DND-41 (cell line): ENCODE measurements at regions not wholly inside any gene's neighbourhood (a gene's known extent, or its start where the extent isn't known, plus 50 kb on each side); places are given as distances from the start of the nearest gene placed in this dataset.

Experiments
- ATAC-seq: fragments of 200-7000 bp; cut with Tn5 transposase; 3 replicates; pipeline ENCODE4 v1.9.1; 2021; ENCODE audit warnings: low read depth; ENCODE audit not compliant: insufficient read depth
- DNase-seq: peaks from one replicate; pipeline ENCODE4 v3.0.0-alpha.2; 2020
- H2AFZ ChIP-seq: 2 replicates; pipeline ENCODE4 v1.6.0; 2012; ENCODE audit warnings: low read depth, low read length
- H3K27ac ChIP-seq: 2 replicates; pipeline ENCODE4 v1.5.1; 2012; ENCODE audit warnings: low read length, inconsistent platforms
- H3K27me3 ChIP-seq: fragments of 200-600 bp; sonication (generic); 2 replicates; pipeline ENCODE4 v1.6.0; 2012; ENCODE audit warnings: low read length, mild to moderate bottlenecking, inconsistent platforms; ENCODE audit not compliant: insufficient read depth, poor library complexity
- H3K36me3 ChIP-seq: 2 replicates; pipeline ENCODE4 v1.5.1; 2012; ENCODE audit warnings: low read length, inconsistent platforms; ENCODE audit not compliant: insufficient read depth
- H3K4me1 ChIP-seq: 2 replicates; pipeline ENCODE4 v1.5.1; 2012; ENCODE audit warnings: mild to moderate bottlenecking, low read length; ENCODE audit not compliant: insufficient read depth
- H3K4me2 ChIP-seq: 2 replicates; pipeline ENCODE4 v1.6.0; 2012; ENCODE audit warnings: mild to moderate bottlenecking, moderate library complexity, low read length, inconsistent platforms; ENCODE audit not compliant: insufficient read depth
- H3K4me3 ChIP-seq, 2 experiments: fragments of 200-600 bp in 1 of 2; shearing (Covaris generic) in 1 of 2; 2 replicates each; pipeline ENCODE4 v1.5.1; 2012 to 2016; ENCODE audit warnings: inconsistent platforms in 2 of 2, low read length in 2 of 2, mild to moderate bottlenecking in 2 of 2, low read depth in 1 of 2, moderate library complexity in 1 of 2
- H3K79me2 ChIP-seq: 2 replicates; pipeline ENCODE4 v1.6.0; 2012; ENCODE audit warnings: low read length, inconsistent platforms; ENCODE audit not compliant: insufficient read depth
- H3K9ac ChIP-seq: 2 replicates; pipeline ENCODE4 v1.6.0; 2012; ENCODE audit warnings: low read depth, mild to moderate bottlenecking, inconsistent platforms, low read length, moderate library complexity
- H3K9me3 ChIP-seq: 2 replicates; pipeline ENCODE4 v1.5.1; 2012; ENCODE audit warnings: low read length, moderate library complexity, mild to moderate bottlenecking, inconsistent platforms; ENCODE audit not compliant: insufficient read depth, severe bottlenecking
- H4K20me1 ChIP-seq: 2 replicates; pipeline ENCODE4 v1.6.0; 2012; ENCODE audit warnings: low read length; ENCODE audit not compliant: insufficient read depth
- CTCF ChIP-seq: IDR thresholded peaks from 2 replicates; pipeline ENCODE4 v1.5.1; 2012; ENCODE audit warnings: borderline replicate concordance, low read length, moderate library complexity, mild to moderate bottlenecking; ENCODE audit not compliant: poor library complexity, severe bottlenecking; ENCODE audit errors: extremely low read depth
- EZH2 ChIP-seq: IDR thresholded peaks from 3 replicates; pipeline ENCODE4 v1.6.1; 2012; ENCODE audit warnings: borderline replicate concordance, low read depth, mild to moderate bottlenecking, moderate library complexity, low read length, inconsistent platforms; ENCODE audit not compliant: severe bottlenecking

DNA sequence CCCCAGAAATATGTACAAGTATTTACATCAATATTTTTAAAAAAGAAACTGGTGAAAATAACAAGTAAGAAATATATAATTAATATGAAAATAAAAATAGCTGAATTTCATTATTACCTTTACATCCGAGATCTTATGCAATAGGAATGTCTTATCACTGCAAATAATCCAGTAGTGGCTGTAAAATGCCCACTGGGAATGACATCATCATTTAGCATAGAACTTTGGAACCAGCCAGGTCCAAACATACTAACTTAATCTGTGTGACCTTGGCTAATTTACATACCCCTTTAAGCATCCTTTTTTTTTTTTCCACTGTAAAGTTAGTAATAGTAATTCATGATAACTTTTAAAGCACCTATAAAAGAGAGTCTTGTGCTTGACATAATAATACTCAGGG lies 611.7 kb downstream of the ZIC1 start:
- DNase-seq = no peak
- H3K79me2 ChIP-seq = no peaks in the 10 kb centered on the region
- no peak overlapping the region for H3K4me2 ChIP-seq
- H4K20me1 ChIP-seq = no peaks in the 10 kb centered on the region
- H2AFZ ChIP-seq = no peak overlapping the region
- TF ChIP-seq CTCF = no peak
- TF ChIP-seq EZH2 = no peak
- H3K9ac ChIP-seq = no peak overlapping the region
- no peak overlapping the region for H3K27ac ChIP-seq
- no peaks in the 10 kb centered on the region for H3K9me3 ChIP-seq
- H3K4me3 ChIP-seq = no peak overlapping the region
- H3K36me3 ChIP-seq = no peaks in the 10 kb centered on the region
- H3K27me3 ChIP-seq = no peaks in the 10 kb centered on the region
- H3K4me1 ChIP-seq = no peaks in the 10 kb centered on the region
- ATAC-seq = no peak

- Histone ChIP-seq H4K20me1 (no peaks in the 10 kb centered on the region), H3K27ac (no peak overlapping the region), H3K9me3 (no peaks in the 10 kb centered on the region), H3K9ac (no peak overlapping the region), H3K4me3 (no peak overlapping the region), H3K36me3 (no peaks in the 10 kb centered on the region), H3K79me2 (no peaks in the 10 kb centered on the region), H3K4me2 (no peak overlapping the region), H2AFZ (no peak overlapping the region), H3K27me3 (no peaks in the 10 kb centered on the region), H3K4me1 (no peaks in the 10 kb centered on the region)
- ATAC-seq (no peak), DNase-seq (no peak)
- TF ChIP-seq EZH2 = no peak
- no peak for TF ChIP-seq CTCF
Observed at GRCh38 chr3:148021381-148021780, 612.2 kb downstream of the ZIC1 start.

DNA sequence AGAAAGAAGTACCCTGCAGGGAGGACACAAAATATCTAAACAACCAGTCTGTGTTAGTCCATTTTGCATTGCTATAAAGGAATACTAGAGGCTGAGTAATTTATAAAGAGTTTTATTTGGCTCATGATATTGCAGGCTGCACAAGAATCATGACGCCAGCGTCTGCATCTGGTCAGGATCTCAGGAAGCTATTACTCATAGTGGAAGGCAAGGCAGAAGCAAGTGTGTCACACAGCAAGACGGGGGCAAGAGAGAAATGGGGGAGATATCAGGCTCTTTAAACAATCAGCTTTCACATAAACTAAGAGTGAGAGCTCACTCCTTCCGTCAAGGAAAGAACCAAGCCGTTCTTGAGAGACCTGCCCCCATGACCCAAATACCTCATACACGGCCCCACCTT lies 614.8 kb downstream of the ZIC1 start:
- Histone ChIP-seq H3K4me2 (no peak overlapping the region), H2AFZ (no peak overlapping the region), H3K9ac (no peak overlapping the region), H3K36me3 (no peaks in the 10 kb centered on the region), H3K4me3 (no peak overlapping the region), H3K79me2 (no peaks in the 10 kb centered on the region), H3K27me3 (no peaks in the 10 kb centered on the region), H4K20me1 (no peaks in the 10 kb centered on the region), H3K4me1 (no peaks in the 10 kb centered on the region), H3K9me3 (no peaks in the 10 kb centered on the region), H3K27ac (no peak overlapping the region)
- no peak for DNase-seq
- TF ChIP-seq CTCF (no peak), EZH2 (no peak)
- no peak for ATAC-seq

DNA sequence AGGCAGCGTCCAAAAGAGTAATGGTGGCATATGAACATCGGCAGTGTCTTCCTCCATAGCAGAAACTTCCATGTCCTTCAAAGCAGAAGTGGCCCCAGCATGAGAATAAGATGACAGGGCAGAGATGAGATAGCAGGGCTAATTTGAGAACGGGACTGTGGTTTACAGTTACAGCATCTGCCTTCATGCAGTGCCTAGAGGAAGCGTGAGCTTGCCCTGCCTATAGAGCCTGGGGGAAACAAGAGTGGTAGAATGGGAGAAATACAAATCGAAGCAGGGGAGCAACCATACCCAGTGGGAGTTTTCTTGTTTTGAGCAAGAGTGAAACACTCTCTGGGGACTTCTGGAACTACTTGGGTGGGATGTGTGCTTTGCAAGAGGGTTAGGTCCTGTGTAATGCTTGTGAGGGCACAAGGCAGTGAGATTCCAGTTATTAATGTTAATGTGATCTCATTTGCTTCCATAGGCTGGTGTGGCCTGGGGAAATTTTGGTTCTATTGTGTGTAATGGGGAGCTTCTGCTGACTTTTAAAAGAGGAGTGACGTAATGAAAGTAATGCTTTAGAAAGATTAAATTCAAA lies 616.9 kb downstream of the ZIC1 start:
- Histone ChIP-seq H3K4me2 (no peak overlapping the region), H3K9me3 (no peaks in the 10 kb centered on the region), H3K27me3 (no peaks in the 10 kb centered on the region), H3K36me3 (no peaks in the 10 kb centered on the region), H2AFZ (no peak overlapping the region), H3K9ac (no peak overlapping the region), H4K20me1 (no peaks in the 10 kb centered on the region), H3K4me3 (no peak overlapping the region), H3K79me2 (no peaks in the 10 kb centered on the region), H3K27ac (no peak overlapping the region), H3K4me1 (no peaks in the 10 kb centered on the region)
- no peak for ATAC-seq
- no peak for TF ChIP-seq EZH2
- no peak for TF ChIP-seq CTCF
- DNase-seq = no peak
